ENCODE measurements at regions not wholly inside any gene's neighbourhood (a gene's known extent, or its start where the extent isn't known, plus 50 kb on each side); places are given as distances from the start of the nearest gene placed in this dataset.
"Not testable (repeated sequence)": the region's sequence is repeated elsewhere in the genome, so short reads cannot be mapped to it uniquely, and the experiment has no call there.

DNA sequence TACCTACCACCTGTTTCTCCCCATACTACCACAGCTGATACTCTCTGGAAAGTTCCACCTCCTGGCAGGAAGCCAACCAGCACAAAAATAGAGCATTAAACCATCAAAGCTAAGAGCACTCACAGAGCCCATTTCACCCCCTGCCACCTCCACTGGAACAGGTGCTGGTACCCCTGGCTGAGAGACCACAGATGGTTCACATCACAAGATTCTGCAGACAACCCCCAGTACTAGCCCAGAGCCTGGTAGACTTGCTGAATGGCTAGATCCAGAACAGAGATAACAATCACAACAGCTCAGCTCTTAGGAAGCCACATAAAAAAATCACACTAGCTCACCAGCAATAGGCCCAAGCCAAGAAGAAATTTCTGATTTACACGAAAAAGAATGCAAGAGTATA is 855.2 kb downstream of the FSCB start:
- DNase-seq (ENCODE audit: extremely low spot score, insufficient read length, low read depth): no peak
- no peak for FAIRE-seq

DNA sequence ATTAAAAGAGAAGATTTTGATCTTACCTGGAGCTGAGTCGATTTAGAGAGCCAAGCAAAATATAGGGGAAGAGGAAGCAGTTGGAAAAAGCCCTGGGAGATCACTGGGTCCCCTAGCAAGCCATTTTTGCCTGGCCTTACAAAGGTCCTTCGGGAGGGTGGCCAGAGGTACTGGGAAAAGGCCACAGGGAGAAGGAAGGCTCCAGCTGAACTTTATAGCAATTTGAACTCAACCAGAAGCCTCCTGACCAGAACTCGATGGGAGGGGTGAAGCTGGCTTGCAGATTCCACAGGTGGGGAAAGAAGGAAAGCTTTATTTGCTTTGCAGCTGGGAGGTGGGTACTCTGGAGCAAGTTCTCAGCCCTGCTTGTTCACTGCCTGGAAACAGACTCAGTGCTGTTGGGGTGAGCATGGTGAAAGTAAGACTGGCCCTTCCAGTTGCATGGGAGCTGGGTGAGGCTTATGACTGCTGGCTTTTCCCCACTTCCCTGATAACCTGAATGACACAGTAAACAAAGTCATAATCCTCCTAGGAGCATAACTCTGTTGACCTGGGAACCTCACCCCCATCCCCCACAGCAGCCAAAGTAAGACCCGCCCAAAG is 855.8 kb downstream of the FSCB start:
- no peak for DNase-seq (ENCODE audit: extremely low spot score, insufficient read length, low read depth)
- no peak for FAIRE-seq

DNA sequence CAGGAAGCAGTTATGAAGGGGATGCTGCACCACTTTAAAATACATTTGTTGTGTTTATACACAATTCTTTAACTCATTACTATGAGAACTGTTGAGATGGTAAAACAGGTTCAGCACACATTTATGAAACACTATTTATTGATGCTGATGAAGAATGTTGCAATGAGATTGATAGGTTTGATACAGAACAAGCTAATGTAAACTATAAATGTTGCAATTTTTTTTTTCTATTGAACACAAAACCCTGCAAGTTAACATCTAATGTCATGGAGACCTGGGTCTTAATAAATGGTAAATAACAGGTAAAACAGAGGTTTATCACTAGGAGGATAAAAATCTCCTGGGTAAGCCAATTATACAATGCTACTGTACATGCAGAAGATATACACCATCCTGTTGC is 857.6 kb downstream of the FSCB start:
- no peak for DNase-seq (ENCODE audit: extremely low spot score, insufficient read length, low read depth)
- FAIRE-seq: no peak

DNA sequence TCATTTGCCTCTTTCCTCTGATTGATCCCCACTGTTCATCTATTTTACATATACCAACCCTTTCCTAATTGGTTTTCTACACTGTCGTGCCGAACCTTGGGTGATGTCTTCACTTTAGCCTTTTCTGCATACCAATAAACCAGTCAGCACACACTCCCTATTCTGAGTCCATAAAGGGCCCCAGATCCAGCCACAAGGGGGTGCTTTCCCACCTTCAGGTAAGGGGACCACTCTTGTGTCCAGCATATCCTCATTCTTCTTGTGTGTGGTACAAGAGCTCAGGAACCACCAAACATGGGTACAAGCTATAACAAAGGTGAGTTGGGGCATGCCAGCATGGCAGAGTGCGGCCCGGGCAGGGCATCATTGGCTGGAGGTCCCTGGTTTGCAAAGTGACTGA is 859.8 kb downstream of the FSCB start:
- DNase-seq (ENCODE audit: extremely low spot score, insufficient read length, low read depth) (no peak), FAIRE-seq (no peak)

DNA sequence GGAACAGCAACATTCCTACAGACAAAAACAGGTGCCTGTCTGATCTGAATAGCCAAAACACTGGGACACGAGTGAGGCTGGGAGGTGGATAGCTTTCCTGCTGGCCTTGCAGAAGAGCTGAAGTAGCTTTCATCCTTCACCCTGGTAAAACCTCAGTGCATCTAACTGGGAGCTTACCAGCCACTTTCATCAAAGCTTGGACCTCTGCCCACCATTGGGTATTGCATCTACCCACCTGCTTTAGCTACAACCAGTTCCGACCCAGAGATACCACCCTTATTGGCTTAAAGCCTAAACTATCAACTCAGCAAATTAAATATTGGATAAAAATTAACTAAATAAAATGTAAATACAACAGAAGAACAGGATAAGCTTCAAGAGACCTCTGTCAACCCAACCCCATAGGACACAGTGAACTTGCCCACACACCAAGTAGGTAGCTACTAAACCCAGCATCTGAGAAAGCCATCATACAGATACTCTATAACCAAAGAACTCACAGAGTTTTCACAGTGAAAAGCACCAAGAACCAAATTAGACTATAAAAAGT is 866.3 kb downstream of the FSCB start:
- DNase-seq (ENCODE audit: extremely low spot score, insufficient read length, low read depth): no peak
- FAIRE-seq: no peak

GRCh38 chr14:43625294-43625693 is 881.8 kb downstream of the FSCB start:
- no peak for FAIRE-seq
- no peak for DNase-seq (ENCODE audit: extremely low spot score, insufficient read length, low read depth)

DNA sequence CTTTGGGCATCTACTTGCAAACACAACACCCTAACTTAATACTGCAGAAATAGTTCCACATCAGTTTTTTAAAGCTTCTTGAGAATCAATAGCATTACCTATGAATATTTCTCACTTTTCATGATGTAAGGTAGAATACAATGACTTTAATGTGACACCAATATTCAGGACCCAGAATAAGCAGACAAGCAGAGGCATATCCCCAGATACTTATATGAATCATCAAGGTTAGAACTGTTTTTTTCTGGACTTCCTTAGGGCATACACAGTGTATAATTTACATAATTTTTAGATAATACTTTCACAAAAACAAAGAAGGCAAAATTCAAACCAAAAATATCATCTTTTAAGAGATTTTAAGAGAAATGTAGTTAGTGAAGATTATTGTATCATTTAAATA is 885.8 kb downstream of the FSCB start:
- FAIRE-seq: no peak
- DNase-seq (ENCODE audit: extremely low spot score, insufficient read length, low read depth): no peak

GRCh38 chr14:43595096-43595772 is 911.8 kb downstream of the FSCB start:
- DNase-seq (ENCODE audit: extremely low spot score, insufficient read length, low read depth) (no peak), FAIRE-seq (no peak)

DNA sequence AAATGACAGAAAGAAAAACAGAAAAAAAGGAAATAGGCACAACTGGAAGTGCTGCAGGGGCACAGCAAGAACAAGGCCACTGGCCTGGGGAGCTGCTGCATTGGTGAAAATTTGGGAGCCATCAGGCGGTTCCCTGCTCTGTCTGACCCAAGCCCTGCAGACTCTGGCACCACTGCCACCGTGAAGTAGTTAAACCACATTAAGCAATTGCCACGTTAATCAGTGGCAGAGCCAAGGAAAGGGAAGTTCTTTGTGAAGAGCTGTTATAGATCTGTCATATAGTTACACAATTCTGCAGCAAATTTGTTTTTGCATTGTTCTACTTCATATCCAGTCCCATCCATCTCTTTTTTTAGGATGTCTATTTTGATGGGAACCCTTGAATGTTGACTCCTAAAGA is 915.3 kb downstream of the FSCB start:
- no peak for DNase-seq (ENCODE audit: extremely low spot score, insufficient read length, low read depth)
- FAIRE-seq: no peak

DNA sequence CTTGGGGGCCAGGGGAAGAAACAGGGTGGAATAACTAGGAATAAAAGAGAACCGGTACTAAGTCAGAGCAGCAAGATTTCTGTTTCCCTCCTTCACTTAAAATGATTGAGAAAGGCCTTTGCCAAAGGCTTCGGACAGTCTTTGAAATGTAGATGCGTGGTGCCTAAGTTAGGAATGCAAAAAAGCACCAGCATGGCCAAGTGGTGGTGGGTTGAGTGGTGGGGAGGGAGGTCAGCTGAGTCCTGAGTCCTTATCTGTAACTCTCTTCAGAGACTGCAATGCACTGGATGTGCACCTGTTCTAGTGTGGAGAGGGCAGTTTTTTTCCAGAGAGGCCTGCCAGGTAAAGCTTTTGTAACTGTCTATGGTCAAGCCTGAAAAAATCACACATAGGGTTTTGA is 919.9 kb downstream of the FSCB start:
- no peak for FAIRE-seq
- no peak for DNase-seq (ENCODE audit: extremely low spot score, insufficient read length, low read depth)

- DNase-seq (ENCODE audit: extremely low spot score, insufficient read length, low read depth): no peak
- no peak for FAIRE-seq
Measured at GRCh38 chr14:43579671-43580070, 927.4 kb downstream of the FSCB start.

DNA sequence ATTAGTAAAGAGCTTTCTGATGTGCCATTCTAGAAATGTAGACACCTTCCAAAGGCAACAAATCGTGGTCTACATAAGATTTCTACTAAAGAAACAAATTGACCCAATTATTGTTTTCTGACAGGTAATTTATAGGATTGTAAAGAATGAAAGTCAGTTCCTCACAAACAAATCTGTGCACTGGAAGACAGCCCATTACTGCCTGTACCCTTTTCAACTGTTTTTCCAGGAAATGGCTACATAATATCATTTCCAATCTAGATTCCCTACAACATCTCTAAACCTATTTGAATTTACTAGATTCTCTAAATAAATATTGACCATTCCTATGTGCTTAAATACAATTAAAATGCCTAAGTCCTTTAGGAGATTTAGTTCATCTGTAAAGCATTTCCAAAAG is 939.1 kb downstream of the FSCB start:
- FAIRE-seq (no peak), DNase-seq (ENCODE audit: extremely low spot score, insufficient read length, low read depth) (no peak)

GRCh38 chr14:43548368-43548767 is 958.7 kb downstream of the FSCB start:
- DNase-seq (ENCODE audit: extremely low spot score, insufficient read length, low read depth) (no peak), FAIRE-seq (no peak)

DNA sequence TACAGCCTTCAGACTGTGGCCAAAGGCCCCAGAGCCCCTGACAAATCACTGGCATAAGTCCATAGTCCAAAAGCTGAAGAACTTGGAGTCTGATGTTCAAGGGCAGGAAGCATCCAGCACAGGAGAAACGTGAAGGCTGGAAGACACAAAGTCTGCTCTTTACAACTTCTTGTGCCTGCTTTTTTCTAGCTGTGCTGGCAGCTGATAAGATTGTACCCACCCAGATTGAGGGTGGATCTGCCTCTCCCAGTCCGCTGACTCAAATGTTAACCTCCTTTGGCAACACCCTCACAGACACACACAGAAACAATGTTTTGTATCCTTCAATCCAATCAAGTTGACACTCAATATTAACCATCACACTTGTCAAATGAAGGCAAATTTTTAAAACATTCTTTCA is 959.5 kb downstream of the FSCB start:
- DNase-seq (ENCODE audit: extremely low spot score, insufficient read length, low read depth); FAIRE-seq: not testable (repeated sequence)

GRCh38 chr14:43541356-43541755 is 965.7 kb downstream of the FSCB start:
- FAIRE-seq: no peak
- no peak for DNase-seq (ENCODE audit: extremely low spot score, insufficient read length, low read depth)

DNA sequence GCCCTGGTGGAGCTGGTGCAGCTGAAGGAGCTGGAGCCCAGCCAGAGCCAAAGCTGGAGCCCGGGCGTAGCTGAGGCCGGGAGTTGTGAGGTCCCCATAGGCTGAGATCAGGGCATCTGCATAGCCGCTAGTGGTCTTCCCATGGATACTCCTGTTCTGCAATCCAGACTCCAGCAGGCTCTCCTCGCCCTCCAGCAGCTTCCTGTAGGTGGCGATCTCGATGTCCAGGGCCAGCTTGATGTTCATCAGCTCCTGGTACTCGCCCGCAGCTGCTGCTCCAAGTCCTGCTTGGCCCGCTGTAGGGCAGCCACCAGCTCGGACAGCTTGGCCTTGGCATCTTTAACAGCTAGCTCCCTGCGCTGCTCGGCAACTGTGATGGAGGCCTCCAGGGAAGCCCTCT is 966.1 kb downstream of the FSCB start:
- FAIRE-seq: no peak
- DNase-seq (ENCODE audit: extremely low spot score, insufficient read length, low read depth): no peak

DNA sequence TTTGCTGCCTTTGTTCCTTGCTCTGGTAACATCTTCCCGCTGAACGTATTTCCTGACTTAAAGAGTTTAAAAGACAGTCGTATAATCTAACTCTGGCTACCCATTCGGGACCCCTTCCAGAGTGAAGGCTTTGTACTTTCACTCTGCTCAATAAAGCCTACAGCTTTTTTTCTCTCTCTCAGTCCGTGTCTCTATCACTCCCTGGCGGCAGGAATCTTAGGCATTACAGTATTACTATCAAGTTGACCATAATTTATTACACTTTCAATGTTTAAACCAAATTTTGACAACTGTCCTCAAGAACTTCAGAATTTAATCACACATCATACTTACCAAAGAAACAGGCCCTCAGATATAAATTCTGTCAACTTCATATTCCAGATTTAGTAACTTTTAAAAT is 967.9 kb downstream of the FSCB start:
- FAIRE-seq: no peak
- no peak for DNase-seq (ENCODE audit: extremely low spot score, insufficient read length, low read depth)

DNA sequence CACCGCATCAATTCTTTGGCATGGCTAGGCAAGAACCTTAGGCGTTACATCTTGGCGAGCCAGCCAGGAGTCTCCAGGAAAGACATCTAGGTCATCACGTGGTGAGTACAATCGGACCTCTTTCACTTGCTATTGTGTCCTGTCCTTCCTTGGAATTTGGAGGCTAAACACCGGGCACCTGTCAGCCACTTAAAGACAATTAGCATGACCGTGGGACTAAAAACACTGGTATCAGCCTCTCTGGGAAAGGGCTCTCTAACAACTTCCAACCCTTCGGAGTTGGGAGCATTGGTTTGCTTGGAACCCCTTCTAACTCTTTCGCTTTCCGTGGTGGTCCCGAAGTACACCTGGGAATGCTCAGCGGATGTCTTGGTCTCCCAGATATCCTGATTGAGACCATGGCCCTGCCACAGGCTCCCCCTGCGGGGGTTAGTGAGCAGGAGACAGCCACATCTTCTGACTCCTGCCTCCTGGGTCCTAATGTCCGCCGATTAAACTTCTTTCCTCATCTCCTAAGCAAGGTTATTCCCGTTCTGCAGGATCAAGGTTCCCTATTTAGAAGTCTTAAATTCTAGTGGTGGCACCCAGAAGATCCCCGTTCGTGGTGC is 971.7 kb downstream of the FSCB start:
- DNase-seq (ENCODE audit: extremely low spot score, insufficient read length, low read depth): no peak

GRCh38 chr14:43532825-43533416 is 974.2 kb downstream of the FSCB start:
- DNase-seq (ENCODE audit: extremely low spot score, insufficient read length, low read depth) (no peak), FAIRE-seq (no peak)

More for the DNA sequence above, 971.7 kb downstream of the FSCB start:
- FAIRE-seq: no peak

DNA sequence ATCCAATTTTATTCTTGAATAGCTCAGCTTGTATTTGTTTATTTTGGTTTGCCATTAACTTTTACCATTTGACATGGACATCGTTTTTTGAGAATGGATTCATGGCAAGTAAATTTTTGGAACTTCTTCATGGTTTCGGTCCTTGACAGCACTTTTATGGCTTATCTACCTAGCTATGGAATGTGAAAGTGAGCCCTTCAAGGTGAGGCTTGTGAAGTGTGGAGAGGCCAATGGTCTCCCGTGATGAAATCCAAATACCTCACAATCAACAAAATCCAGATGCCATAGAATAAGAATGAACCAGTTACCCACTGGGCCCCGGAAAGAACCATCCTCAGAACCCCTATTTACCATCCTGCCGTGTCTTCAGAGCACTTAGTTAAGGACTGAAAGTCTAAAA is 978.8 kb downstream of the FSCB start:
- DNase-seq (ENCODE audit: extremely low spot score, insufficient read length, low read depth) (no peak), FAIRE-seq (no peak)

DNA sequence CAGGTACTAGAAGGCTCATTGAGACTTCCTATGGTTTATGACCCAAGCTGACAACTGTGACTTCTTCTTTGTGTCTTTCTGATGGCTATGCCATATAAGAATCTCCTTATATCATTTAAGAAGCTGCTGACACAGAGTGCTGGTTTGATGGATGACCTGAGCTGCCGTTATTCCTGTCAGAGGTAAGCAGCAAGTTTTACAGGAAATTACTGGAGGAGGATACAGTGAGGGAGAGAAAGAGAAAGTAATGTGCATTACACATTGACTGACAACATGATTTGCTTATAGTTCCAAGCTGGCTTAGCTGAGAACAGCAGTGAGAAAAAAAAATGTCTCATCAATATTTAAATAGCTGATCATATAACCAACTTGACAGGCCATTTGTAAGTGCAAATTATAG is 981.4 kb downstream of the FSCB start:
- no peak for DNase-seq (ENCODE audit: extremely low spot score, insufficient read length, low read depth)
- FAIRE-seq: no peak

Data from GM18507 (cell line).